GM12878 (cell line): ENCODE measurements at regions not wholly inside any gene's neighbourhood (a gene's known extent, or its start where the extent isn't known, plus 50 kb on each side); places are given as distances from the start of the nearest gene placed in this dataset.

ENCODE experiments used
- ATAC-seq: fragments of 200-7000 bp; cut with Tn5 transposase; 3 replicates; pipeline ENCODE4 v1.9.1; 2020; ENCODE audit warnings: mild to moderate bottlenecking, moderate library complexity
- BruUV-seq: library from RNA; stranded (reverse); fragments of 400-500 nt; replicated peaks from 2 replicates; lab custom pipeline; 2021; lab: Mats Ljungman, UMichigan
- CTCF ChIA-PET: fragments of 300-600 bp; sonication (Branson Sonifier 250); formaldehyde crosslinking; extraction: SDS; loops from one replicate; lab custom pipeline; 2021; ENCODE audit warnings: inconsistent platforms; lab: Yijun Ruan, JAX
- POLR2A ChIA-PET: fragments of 350-600 bp; formaldehyde crosslinking; extraction: SDS; loops from one replicate; lab custom pipeline; 2021; ENCODE audit warnings: inconsistent platforms; lab: Charles Lee
- RAD21 ChIA-PET: fragments of 300-600 bp; sonication (Branson Sonifier 250); formaldehyde crosslinking; loops from one replicate; lab custom pipeline; 2023; ENCODE audit warnings: antibody characterized with exemption; ENCODE audit not compliant: unreplicated experiment; lab: Charles Lee
- SMC1A ChIA-PET: fragments of 300-600 bp; sonication (Branson Sonifier 250); formaldehyde crosslinking; loops from one replicate; lab custom pipeline; 2023; ENCODE audit not compliant: unreplicated experiment, uncharacterized antibody; lab: Charles Lee
- DNase-seq: peaks from one replicate; pipeline ENCODE4 v3.0.0-alpha.2; 2011; ENCODE audit warnings: low read depth, low spot score
- FAIRE-seq: peaks from 3 replicates; lab custom pipeline; 2011; peaks lifted over from hg19 to GRCh38; lab: Jason Lieb, UNC
- H2AFZ ChIP-seq: 2 replicates; pipeline ENCODE4 v1.6.0; 2011; ENCODE audit warnings: low read depth, low read length, control low read depth; ENCODE audit not compliant: control insufficient read depth
- H3K27ac ChIP-seq: 2 replicates; pipeline ENCODE4 v1.5.1; 2011; ENCODE audit warnings: control low read depth; ENCODE audit not compliant: control insufficient read depth, insufficient read depth
- H3K27me3 ChIP-seq, 2 experiments: replicated peaks in 1 of 2; 2 replicates each; pipeline versions ENCODE4 v1.6.0 to v1.6.1; 2011; ENCODE audit warnings: low read length in 1 of 2; ENCODE audit not compliant: control insufficient read depth in 2 of 2, insufficient read depth in 2 of 2
- H3K36me3 ChIP-seq, 2 experiments: 2 replicates each; pipeline ENCODE4 v1.5.1; 2011; ENCODE audit warnings: low read length in 1 of 2; ENCODE audit not compliant: control insufficient read depth in 2 of 2, insufficient read depth in 2 of 2
- H3K4me1 ChIP-seq: 2 replicates; pipeline ENCODE4 v1.6.1; 2011; ENCODE audit warnings: mild to moderate bottlenecking, low read length, moderate library complexity, mixed read lengths; ENCODE audit not compliant: control insufficient read depth, insufficient read depth
- H3K4me2 ChIP-seq: 2 replicates; pipeline ENCODE4 v1.6.0; 2011; ENCODE audit warnings: control low read depth; ENCODE audit not compliant: control insufficient read depth, insufficient read depth
- H3K4me3 ChIP-seq: fragments of 200-600 bp; sonication (generic); 2 replicates; pipeline ENCODE4 v1.5.1; 2016
- H3K79me2 ChIP-seq: 2 replicates; pipeline ENCODE4 v1.6.0; 2011; ENCODE audit warnings: low read length; ENCODE audit not compliant: control insufficient read depth, insufficient read depth
- H3K9ac ChIP-seq: 2 replicates; pipeline ENCODE4 v1.8.0; 2011; ENCODE audit warnings: low read length, control low read depth, mixed read lengths; ENCODE audit not compliant: control insufficient read depth, insufficient read depth
- H3K9me3 ChIP-seq: replicated peaks from 3 replicates; pipeline ENCODE4 v1.5.1; 2011; ENCODE audit warnings: mild to moderate bottlenecking, low read length; ENCODE audit not compliant: control insufficient read depth, insufficient read depth
- H4K20me1 ChIP-seq: 2 replicates; pipeline ENCODE4 v1.6.0; 2011; ENCODE audit not compliant: control insufficient read depth, insufficient read depth
- E2F4 ChIP-seq: IDR thresholded peaks from 2 replicates; pipeline ENCODE4 v1.6.1; 2012; ENCODE audit warnings: low read depth, low read length, improper control_type of control experiment
- E4F1 ChIP-seq: fragments of 450-650 bp; IDR thresholded peaks from 2 replicates; pipeline ENCODE4 v1.6.1; 2018; ENCODE audit warnings: borderline replicate concordance, mild to moderate bottlenecking; ENCODE audit not compliant: partially characterized antibody
- EGR1 ChIP-seq, 2 experiments: IDR thresholded peaks; 1 replicate in 1 of 2; 2 replicates in 1 of 2; pipeline ENCODE4 v1.6.1; 2011 to 2012; ENCODE audit warnings: low read depth in 2 of 2, low read length in 2 of 2, borderline replicate concordance in 1 of 2, mild to moderate bottlenecking in 1 of 2, moderate library complexity in 1 of 2
- FOS ChIP-seq: IDR thresholded peaks from 3 replicates; pipeline ENCODE4 v1.6.1; 2011; ENCODE audit warnings: borderline replicate concordance; ENCODE audit not compliant: insufficient read length; ENCODE audit errors: extremely low read depth
- SRF ChIP-seq, 2 experiments: IDR thresholded peaks; 2 replicates each; pipeline ENCODE4 v1.6.1; 2011; ENCODE audit warnings: low read depth in 2 of 2, low read length in 2 of 2, mild to moderate bottlenecking in 1 of 2, moderate library complexity in 1 of 2
- ZBTB40 ChIP-seq: fragments of 450-650 bp; IDR thresholded peaks from 2 replicates; pipeline ENCODE4 v1.6.1; 2016; ENCODE audit warnings: mild to moderate bottlenecking, moderate library complexity, borderline replicate concordance
- WGBS: methylation state at CpG from one replicate; pipeline ENCODE4 v1.1.6; 2016; ENCODE audit warnings: low lambda C conversion rate; ENCODE audit not compliant: insufficient replicate concordance, insufficient coverage; ENCODE audit errors: missing lambda C conversion rate; 5-methylcytosine and 5-hydroxymethylcytosine counted together
- in situ Hi-C: fragments of 300-500 bp; cut with MboI; formaldehyde crosslinking; loops from 9 replicates; pipeline ENCODE4 v1.14.3; 2018; ENCODE audit warnings: mixed read lengths
- intact Hi-C: fragments of 100-400 bp; cut with micrococcal nuclease; formaldehyde crosslinking; loops from one replicate; pipeline ENCODE4 v1.14.2; 2022; ENCODE audit not compliant: unreplicated experiment

- H3K4me2 ChIP-seq: no peak overlapping the region
- no peak for TF ChIP-seq E4F1
- no peak for TF ChIP-seq ZBTB40
- TF ChIP-seq SRF (IDR thresholded peaks at IDR 0.05; ENCODE audit: low read depth in 2 of 2, low read length in 2 of 2): peak in 1 of 2 experiments; percentile 27; a peak in 1 of 4 replicates
- no peak for TF ChIP-seq FOS
- TF ChIP-seq E2F4: no peak
- TF ChIP-seq EGR1 (IDR thresholded peaks at IDR 0.05; ENCODE audit: borderline replicate concordance in 1 of 2, low read depth in 2 of 2, low read length in 2 of 2): no peak
- H3K9me3 ChIP-seq: no peaks in the 10 kb centered on the region; the same call in 2 of the 3 replicates
- no peak for ATAC-seq
- H3K79me2 ChIP-seq: no peaks in the 10 kb centered on the region
- no peak for FAIRE-seq
- DNase-seq: no peak
- no TSS peak for BruUV-seq
- CTCF ChIA-PET: no interaction called here
- H3K4me1 ChIP-seq: no peaks in the 10 kb centered on the region
- intact Hi-C loops: no loop called here
- H4K20me1 ChIP-seq: no peaks in the 10 kb centered on the region
- H3K4me3 ChIP-seq: no peak overlapping the region
- H3K9ac ChIP-seq: no peak overlapping the region
- no peak overlapping the region for H2AFZ ChIP-seq
- H3K27ac ChIP-seq: no peak overlapping the region
- 10% methylated on average over 3 of the region's 3 CpGs for WGBS
- SMC1A ChIA-PET: no interaction called here
- RAD21 ChIA-PET: no interaction called here
- POLR2A ChIA-PET: no interaction called here
- no peaks in the 10 kb centered on the region for H3K36me3 ChIP-seq
- H3K27me3 ChIP-seq: no peaks in the 10 kb centered on the region
- in situ Hi-C loops: no loop called here
Measured at GRCh38 chr13:88925954-88926353, 1254.8 kb downstream of the SLITRK5 start.
